IMR-90 (cell line): ENCODE measurements at regions not wholly inside any gene's neighbourhood (a gene's known extent, or its start where the extent isn't known, plus 50 kb on each side); places are given as distances from the start of the nearest gene placed in this dataset.

Experiments used
- ATAC-seq: fragments of 200-7000 bp; cut with Tn5 transposase; 2 replicates; pipeline ENCODE4 v1.9.1; 2020; ENCODE audit warnings: low read depth, mild to moderate bottlenecking, moderate library complexity
- BruUV-seq: library from RNA; stranded (reverse); fragments of 400-500 nt; replicated peaks from 2 replicates; lab custom pipeline; 2021; lab: Mats Ljungman, UMichigan
- CTCF ChIA-PET: fragments of 300-600 bp; formaldehyde crosslinking; extraction: SDS; loops from one replicate; lab custom pipeline; 2021; ENCODE audit warnings: antibody characterized with exemption; lab: Yijun Ruan, JAX
- POLR2A ChIA-PET: fragments of 300-600 bp; sonication (Branson Sonifier 250); formaldehyde crosslinking; loops from one replicate; lab custom pipeline; 2022; ENCODE audit warnings: antibody characterized with exemption; ENCODE audit not compliant: unreplicated experiment; lab: Charles Lee
- DNase-seq: peaks from one replicate; pipeline ENCODE4 v3.0.0; 2013
- H2AFZ ChIP-seq: replicated peaks from 2 replicates; pipeline ENCODE3; 2013; ENCODE audit warnings: low read length, mild to moderate bottlenecking; ENCODE audit not compliant: poor library complexity
- H2AK5ac ChIP-seq: 2 replicates; pipeline ENCODE4 v1.6.1; 2013; ENCODE audit warnings: low read depth, low read length, inconsistent platforms
- H2AK9ac ChIP-seq: replicated peaks from 2 replicates; pipeline ENCODE3; 2013; ENCODE audit warnings: mild to moderate bottlenecking, low read depth, low read length, moderate library complexity; ENCODE audit not compliant: poor library complexity
- H2BK120ac ChIP-seq: 2 replicates; pipeline ENCODE4 v1.6.1; 2013; ENCODE audit warnings: low read depth, low read length, inconsistent platforms
- H2BK15ac ChIP-seq: 3 replicates; pipeline ENCODE4 v1.6.1; 2013; ENCODE audit warnings: low read depth, low read length, inconsistent platforms
- H2BK20ac ChIP-seq: 2 replicates; pipeline ENCODE4 v1.6.1; 2013; ENCODE audit warnings: low read depth, mild to moderate bottlenecking, inconsistent platforms, low read length, moderate library complexity
- H2BK5ac ChIP-seq: 2 replicates; pipeline ENCODE4 v1.6.1; 2013; ENCODE audit warnings: mild to moderate bottlenecking, low read depth, low read length, inconsistent platforms; ENCODE audit not compliant: poor library complexity, severe bottlenecking
- H3K14ac ChIP-seq: replicated peaks from 2 replicates; pipeline ENCODE4 v1.6.1; 2013; ENCODE audit warnings: low read depth, low read length, inconsistent platforms
- H3K18ac ChIP-seq: 2 replicates; pipeline ENCODE4 v1.6.1; 2013; ENCODE audit warnings: low read depth, low read length, control low read depth
- H3K23ac ChIP-seq: 2 replicates; pipeline ENCODE4 v1.6.1; 2013; ENCODE audit warnings: low read depth, low read length, inconsistent platforms
- H3K27ac ChIP-seq: 2 replicates; pipeline ENCODE4 v1.5.1; 2013; ENCODE audit warnings: mild to moderate bottlenecking, control low read depth, low read length; ENCODE audit not compliant: insufficient read depth
- H3K27me3 ChIP-seq: 2 replicates; pipeline ENCODE4 v1.6.1; 2013; ENCODE audit warnings: low read length; ENCODE audit not compliant: control insufficient read depth, insufficient read depth
- H3K36me3 ChIP-seq: 2 replicates; pipeline ENCODE4 v1.6.1; 2013; ENCODE audit warnings: low read length, mixed read lengths; ENCODE audit not compliant: control insufficient read depth, insufficient read depth
- H3K4ac ChIP-seq: 2 replicates; pipeline ENCODE4 v1.6.1; 2013; ENCODE audit warnings: low read depth, low read length, inconsistent platforms
- H3K4me1 ChIP-seq: 2 replicates; pipeline ENCODE4 v1.6.1; 2013; ENCODE audit warnings: low read length, mixed read lengths; ENCODE audit not compliant: control insufficient read depth, insufficient read depth
- H3K4me2 ChIP-seq: 2 replicates; pipeline ENCODE4 v1.6.1; 2013; ENCODE audit warnings: low read depth, mild to moderate bottlenecking, control low read depth, low read length, moderate library complexity
- H3K4me3 ChIP-seq: 2 replicates; pipeline ENCODE4 v1.5.1; 2013; ENCODE audit warnings: low read depth, mild to moderate bottlenecking, control low read depth, low read length, moderate library complexity; ENCODE audit not compliant: insufficient read depth
- H3K56ac ChIP-seq: 2 replicates; pipeline ENCODE4 v1.6.1; 2013; ENCODE audit warnings: low read length, inconsistent platforms; ENCODE audit not compliant: insufficient read depth; ENCODE audit errors: extremely low read depth
- H3K79me1 ChIP-seq, 2 experiments: 2 replicates each; pipeline ENCODE4 v1.6.1; 2013; ENCODE audit warnings: low read length in 2 of 2, inconsistent platforms in 1 of 2, low read depth in 1 of 2
- H3K9ac ChIP-seq: 2 replicates; pipeline ENCODE4 v1.6.1; 2013; ENCODE audit warnings: low read depth, low read length, control low read depth
- H3K9me1 ChIP-seq: 2 replicates; pipeline ENCODE4 v1.6.1; 2013; ENCODE audit warnings: low read length, inconsistent platforms; ENCODE audit not compliant: insufficient read depth
- H3K9me3 ChIP-seq: 2 replicates; pipeline ENCODE4 v1.6.1; 2013; ENCODE audit warnings: low read length; ENCODE audit not compliant: control insufficient read depth, insufficient read depth
- H4K20me1 ChIP-seq: 2 replicates; pipeline ENCODE4 v1.6.1; 2013; ENCODE audit warnings: low read length, inconsistent platforms; ENCODE audit not compliant: insufficient read depth
- H4K5ac ChIP-seq: 2 replicates; pipeline ENCODE4 v1.6.1; 2013; ENCODE audit warnings: mild to moderate bottlenecking, low read depth, low read length, control low read depth
- H4K8ac ChIP-seq, 2 experiments: 2 replicates each; pipeline ENCODE4 v1.6.1; 2013; ENCODE audit warnings: low read depth in 2 of 2, low read length in 2 of 2, control low read depth in 1 of 2, inconsistent platforms in 1 of 2
- H4K91ac ChIP-seq: 2 replicates; pipeline ENCODE4 v1.6.1; 2013; ENCODE audit warnings: low read depth, low read length, inconsistent platforms; ENCODE audit not compliant: insufficient read depth
- FOS ChIP-seq: fragments of 150-350 bp; IDR thresholded peaks from 2 replicates; pipeline ENCODE4 v1.6.1; 2016; ENCODE audit warnings: low read depth, low read length
- MAZ ChIP-seq: IDR thresholded peaks from 2 replicates; pipeline ENCODE4 v1.6.1; 2012; ENCODE audit warnings: low read depth, mild to moderate bottlenecking, low read length, improper control_type of control experiment, moderate library complexity, borderline replicate concordance
- WGBS, 2 experiments: methylation state at CpG; one replicate each; pipeline versions ENCODE4 v1.1.5 to v1.1.7; 2013; ENCODE audit warnings: missing lambda C conversion rate in 2 of 2; ENCODE audit not compliant: insufficient read length in 1 of 2; ENCODE audit errors: extremely low coverage in 2 of 2; 5-methylcytosine and 5-hydroxymethylcytosine counted together
- dilution Hi-C: fragments of 300-500 bp; cut with HindIII; formaldehyde crosslinking; loops from one replicate; pipeline ENCODE4 v1.14.3; 2018; ENCODE audit warnings: low sequenced_read_pairs; ENCODE audit not compliant: unreplicated experiment
- in situ Hi-C: fragments of 300-500 bp; cut with MboI; formaldehyde crosslinking; loops from 3 replicates; pipeline ENCODE4 v1.14.3; 2019; ENCODE audit warnings: low sequenced_read_pairs, inconsistent platforms, mixed read lengths
- intact Hi-C: fragments of 100-400 bp; cut with micrococcal nuclease; formaldehyde crosslinking; loops from 2 replicates; pipeline ENCODE4 v1.10.0; 2022
- TF ChIP-seq, protein P1 (sequence below): fragments of 150-350 bp; IDR thresholded peaks from 2 replicates; pipeline ENCODE4 v1.6.1; 2016; ENCODE audit warnings: low read depth, mild to moderate bottlenecking, low read length, moderate library complexity, borderline replicate concordance

GRCh38 chr6:66964216-66964615 lies 1257.2 kb upstream of the EYS start:
- no peak overlapping the region for H3K4me2 ChIP-seq
- TF ChIP-seq FOS, result no peak
- TF ChIP-seq MAZ, result no peak
- TF ChIP-seq, protein P1, sequence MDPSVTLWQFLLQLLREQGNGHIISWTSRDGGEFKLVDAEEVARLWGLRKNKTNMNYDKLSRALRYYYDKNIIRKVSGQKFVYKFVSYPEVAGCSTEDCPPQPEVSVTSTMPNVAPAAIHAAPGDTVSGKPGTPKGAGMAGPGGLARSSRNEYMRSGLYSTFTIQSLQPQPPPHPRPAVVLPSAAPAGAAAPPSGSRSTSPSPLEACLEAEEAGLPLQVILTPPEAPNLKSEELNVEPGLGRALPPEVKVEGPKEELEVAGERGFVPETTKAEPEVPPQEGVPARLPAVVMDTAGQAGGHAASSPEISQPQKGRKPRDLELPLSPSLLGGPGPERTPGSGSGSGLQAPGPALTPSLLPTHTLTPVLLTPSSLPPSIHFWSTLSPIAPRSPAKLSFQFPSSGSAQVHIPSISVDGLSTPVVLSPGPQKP, result no peak
- H2BK5ac ChIP-seq, result no peak overlapping the region
- in situ Hi-C loops, result no loop called here
- no peak overlapping the region for H2BK20ac ChIP-seq
- H2BK120ac ChIP-seq, result no peak overlapping the region
- no peak overlapping the region for H3K56ac ChIP-seq
- no peak overlapping the region for H3K4ac ChIP-seq
- no peak overlapping the region for H2AK5ac ChIP-seq
- ChIA-PET CTCF (no interaction called here), POLR2A (no interaction called here)
- no peak for DNase-seq
- H4K5ac ChIP-seq, result no peak overlapping the region
- H4K20me1 ChIP-seq, result no peaks in the 10 kb centered on the region
- H4K91ac ChIP-seq, result no peak overlapping the region
- no peak overlapping the region for H2BK15ac ChIP-seq
- H3K18ac ChIP-seq, result no peak overlapping the region
- H4K8ac ChIP-seq, result no peak overlapping the region
- WGBS, 2 experiments, result no CpG with 5 or more reads among the region's 3 CpGs
- H3K9ac ChIP-seq, result no peak overlapping the region
- no TSS peak for BruUV-seq
- H3K9me1 ChIP-seq, result no peaks in the 10 kb centered on the region
- intact Hi-C loops, result no loop called here
- H2AFZ ChIP-seq, result no peak overlapping the region
- no peak overlapping the region for H2AK9ac ChIP-seq
- dilution Hi-C loops, result no loop called here
- H3K9me3 ChIP-seq, result no peaks in the 10 kb centered on the region
- no peaks in the 10 kb centered on the region for H3K79me1 ChIP-seq
- no peak overlapping the region for H3K23ac ChIP-seq
- no peak overlapping the region for H3K14ac ChIP-seq
- no peaks in the 10 kb centered on the region for H3K36me3 ChIP-seq
- H3K27me3 ChIP-seq, result no peaks in the 10 kb centered on the region
- no peak overlapping the region for H3K27ac ChIP-seq
- H3K4me3 ChIP-seq, result no peak overlapping the region
- no peak for ATAC-seq
- no peaks in the 10 kb centered on the region for H3K4me1 ChIP-seq
